Glomerular visceral epithelial cell (primary cell): ENCODE measurements at regions not wholly inside any gene's neighbourhood (a gene's known extent, or its start where the extent isn't known, plus 50 kb on each side); places are given as distances from the start of the nearest gene placed in this dataset.
A peak's percentile ranks its signal among the peaks of the same experiment; 100 is the strongest.

Experiments
- DNase-seq: peaks from one replicate; pipeline ENCODE4 v3.0.0-alpha.2; 2016; ENCODE audit errors: extremely low spot score

GRCh38 chr10:110355141-110355831 lies 50.6 kb upstream of the SMNDC1 start:
- DNase-seq: no peak

DNA sequence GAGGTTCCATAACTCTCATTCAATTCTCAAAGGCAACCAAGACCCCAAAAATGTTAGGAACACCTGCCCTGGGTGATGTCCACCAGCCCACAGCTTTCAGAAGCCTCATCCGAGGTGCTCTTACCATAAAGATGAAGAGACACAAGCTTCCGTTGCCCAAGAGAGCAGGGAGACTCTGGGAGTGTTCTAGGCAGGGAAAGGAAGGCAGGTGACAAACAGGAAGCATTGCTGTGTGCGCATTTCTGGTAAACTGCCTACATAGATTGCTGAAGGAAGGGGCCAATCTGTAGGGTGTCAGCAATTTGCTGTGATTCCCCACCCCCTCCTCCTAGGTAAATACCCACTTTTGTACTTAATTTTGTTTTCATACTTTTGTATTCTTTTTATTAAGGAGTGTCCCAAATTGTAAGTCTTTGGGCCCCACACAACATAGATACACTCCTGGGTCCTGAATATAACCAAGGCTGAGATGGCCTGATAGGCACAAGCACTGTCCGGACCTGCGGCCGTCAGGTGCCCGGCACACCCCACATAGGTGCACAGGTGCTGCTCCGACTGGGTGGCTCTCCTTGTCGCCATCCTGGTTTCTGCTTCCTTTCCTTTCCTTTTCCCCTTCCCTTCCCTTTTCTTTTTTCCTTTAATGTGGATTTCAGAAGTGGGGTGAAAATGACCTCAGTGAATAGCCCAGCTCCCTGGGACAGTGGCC lies 51.4 kb upstream of the SMNDC1 start:
- no peak for DNase-seq

DNA sequence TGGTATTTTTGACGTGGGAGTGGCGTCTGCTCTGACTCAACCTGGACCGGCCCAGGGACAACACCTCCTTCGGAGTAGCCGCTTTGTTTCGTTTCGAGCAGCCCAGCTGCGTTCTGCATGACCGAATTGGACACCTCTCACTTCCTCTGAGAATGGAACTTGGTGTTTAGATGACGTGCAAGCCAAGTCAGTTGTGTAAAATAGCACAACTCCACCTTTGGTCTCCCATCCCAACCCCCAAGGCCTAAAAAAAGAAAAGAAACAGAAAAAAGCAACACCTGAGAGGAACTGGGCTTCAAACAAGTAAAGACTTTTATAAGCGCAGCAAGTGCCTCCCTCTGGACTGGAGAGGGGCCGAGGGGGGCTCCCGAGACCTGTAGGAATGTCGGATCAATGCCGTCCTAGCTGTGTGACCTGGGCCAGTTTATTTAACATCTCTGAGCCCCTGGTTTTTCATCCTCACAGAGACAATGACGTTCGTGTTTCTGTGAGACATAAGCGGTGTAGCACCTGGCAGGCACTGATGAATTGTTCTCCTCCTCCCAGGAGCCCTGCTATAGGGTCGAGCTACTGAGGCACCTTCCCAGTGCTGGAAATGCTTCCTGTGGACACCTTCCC lies 52.0 kb upstream of the SMNDC1 start:
- DNase-seq: peak; percentile 95

GRCh38 chr10:110357252-110357780 lies 52.6 kb upstream of the SMNDC1 start:
- DNase-seq: peak; percentile 77

DNA sequence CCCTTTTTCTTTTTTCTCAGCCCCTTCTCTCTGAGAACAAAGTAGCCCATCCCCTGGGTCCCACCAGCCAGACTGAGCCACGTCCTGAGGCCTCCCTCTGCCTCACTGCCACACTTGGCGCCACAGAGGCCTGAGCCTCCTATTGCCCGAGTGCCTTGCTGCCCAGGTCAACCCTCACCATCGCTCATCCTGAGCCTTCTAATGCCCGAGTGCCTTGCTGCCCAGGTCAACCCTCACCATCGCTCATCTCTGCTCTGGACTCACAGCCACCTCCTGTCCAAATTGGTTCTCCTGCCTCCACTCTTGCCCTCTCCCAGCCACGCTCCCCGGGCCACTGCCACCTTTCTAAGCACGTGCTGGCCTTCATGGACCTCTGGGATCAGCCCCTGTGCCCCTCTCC lies 53.2 kb upstream of the SMNDC1 start:
- DNase-seq: no peak

DNA sequence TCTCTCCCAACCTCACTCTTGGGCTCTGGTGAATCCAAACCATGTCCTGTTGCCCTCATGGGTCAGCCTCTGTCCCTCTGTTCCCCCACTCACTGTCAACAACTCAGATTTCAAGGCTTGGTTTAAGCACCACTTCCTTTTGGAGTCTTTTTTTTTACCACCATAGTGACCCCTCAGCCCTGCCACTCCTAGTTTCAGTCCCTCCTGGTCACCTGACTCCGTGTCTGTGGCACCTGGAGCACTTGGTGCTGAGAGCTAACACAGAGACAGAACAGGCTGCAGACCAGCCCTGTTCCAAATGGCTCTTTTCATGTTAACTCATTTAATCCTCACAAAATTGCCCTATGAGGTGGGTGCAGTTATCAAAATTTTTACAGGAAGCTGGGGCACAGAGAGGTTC lies 53.6 kb upstream of the SMNDC1 start:
- no peak for DNase-seq

DNA sequence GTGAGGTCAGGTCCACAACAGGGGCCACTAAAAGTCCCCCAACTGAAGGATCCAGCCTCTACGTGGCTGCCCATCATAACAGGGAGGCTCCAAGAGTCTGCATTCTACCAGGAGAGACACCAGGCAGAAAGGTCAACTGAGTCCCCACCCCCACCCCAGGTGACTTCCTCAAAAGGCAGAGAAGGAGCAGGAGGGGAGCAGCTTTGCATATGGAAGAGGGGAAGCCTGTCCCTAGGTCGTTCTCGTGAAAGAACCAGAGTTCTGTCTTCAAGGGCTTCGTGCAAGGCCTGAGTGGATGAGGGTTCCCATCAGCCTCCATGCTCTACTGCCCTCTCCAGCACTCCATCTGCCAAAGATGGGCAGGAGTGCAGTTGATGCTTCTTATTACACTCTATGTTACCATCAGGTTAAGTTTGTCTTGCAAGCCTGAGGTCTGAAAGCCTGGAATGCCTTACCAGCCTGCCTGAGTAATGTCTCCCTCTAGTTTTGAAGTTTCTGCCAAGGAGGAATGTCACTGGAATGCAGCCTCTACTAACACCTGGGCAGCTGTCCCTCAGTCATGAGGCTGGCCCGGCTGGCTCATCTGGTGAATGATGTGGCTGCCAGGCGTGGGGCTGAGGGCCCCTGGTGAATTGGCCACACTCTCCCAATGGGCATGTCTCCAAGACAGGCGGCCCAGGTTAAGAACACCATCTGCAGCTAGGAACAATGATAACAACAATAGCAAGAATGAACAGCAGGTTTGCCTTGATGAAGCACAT lies 54.3 kb upstream of the SMNDC1 start:
- peak; percentile 87 for DNase-seq

DNA sequence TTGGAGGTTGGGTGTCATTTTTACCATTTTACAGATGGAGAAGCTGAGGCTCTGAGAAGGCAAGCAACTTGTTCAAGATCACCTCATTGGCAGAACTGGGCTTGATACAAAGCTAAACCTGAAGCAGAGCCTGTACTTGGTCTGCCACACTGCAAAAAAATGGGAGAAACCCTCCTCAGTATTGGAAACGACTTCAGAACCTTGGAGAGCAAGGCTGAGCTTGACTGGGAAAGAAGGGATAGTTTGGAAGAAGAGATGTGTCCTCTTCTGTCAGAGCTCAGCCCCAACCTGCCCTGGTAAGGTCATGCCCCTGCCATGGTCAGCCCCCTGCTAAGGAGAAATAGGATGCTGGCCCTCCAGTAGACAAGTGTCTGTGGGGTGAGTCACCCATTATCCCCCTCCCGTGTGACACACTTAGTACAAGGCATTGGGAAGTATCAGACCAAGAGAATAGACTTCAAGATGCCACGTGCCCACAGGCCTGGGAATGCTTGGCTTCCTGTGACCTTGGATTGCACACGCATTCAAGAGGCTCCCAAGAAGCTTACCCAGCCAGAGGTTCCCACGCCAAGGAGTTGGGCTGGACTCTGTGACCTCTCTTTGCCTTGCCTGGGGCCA lies 56.2 kb upstream of the SMNDC1 start:
- peak; percentile 63 for DNase-seq

GRCh38 chr10:110361800-110362456 lies 57.2 kb upstream of the SMNDC1 start:
- peak; percentile 66 for DNase-seq

GRCh38 chr10:110363572-110364411 lies 59.1 kb upstream of the SMNDC1 start:
- no peak for DNase-seq

- DNase-seq: no peak
These were observed 59.8 kb upstream of the SMNDC1 start for GRCh38 chr10:110364531-110364937.

GRCh38 chr10:110365356-110366143 lies 60.8 kb upstream of the SMNDC1 start:
- no peak for DNase-seq

GRCh38 chr10:110366635-110367034 lies 61.9 kb upstream of the SMNDC1 start:
- no peak for DNase-seq

DNA sequence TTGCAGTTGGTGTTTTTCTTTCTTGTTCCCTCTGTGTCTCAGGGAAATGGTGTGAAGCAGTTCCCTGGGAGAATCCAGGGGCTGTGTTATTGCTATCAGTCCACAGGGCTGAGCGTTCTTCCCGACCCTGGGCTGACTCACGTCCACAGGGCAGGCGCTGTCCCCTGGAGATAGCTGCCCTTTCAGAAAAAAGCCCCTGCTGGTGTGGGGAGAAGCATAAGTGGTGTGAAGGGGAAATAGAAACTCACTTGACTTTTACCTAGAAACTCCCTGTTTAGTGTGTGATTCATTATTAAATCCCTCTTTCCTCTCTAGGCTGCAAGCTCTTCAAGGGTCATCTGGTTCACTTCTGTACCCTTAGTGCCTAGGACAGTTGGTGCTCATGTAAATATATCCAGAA lies 63.3 kb upstream of the SMNDC1 start:
- DNase-seq: peak; percentile 31

DNA sequence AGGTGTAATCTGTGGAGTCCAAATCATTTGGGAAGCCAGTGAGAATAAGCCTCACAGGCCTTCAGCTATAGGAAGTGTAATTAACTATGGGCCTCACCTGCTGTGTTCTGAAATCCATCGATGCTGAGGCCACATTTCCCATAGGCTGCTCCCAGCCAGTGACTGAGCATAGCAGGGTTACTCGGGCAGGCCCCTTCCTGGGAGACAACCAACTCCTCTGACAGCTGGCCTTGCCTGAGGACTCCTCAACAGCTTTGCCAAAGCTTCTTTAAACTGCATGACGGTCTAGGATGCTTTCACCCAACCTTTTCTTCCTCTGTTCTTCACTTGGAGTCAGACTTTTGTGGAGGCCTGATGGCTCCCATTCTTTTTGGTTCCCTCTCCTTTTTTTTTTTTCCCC lies 63.8 kb upstream of the SMNDC1 start:
- DNase-seq: no peak

- DNase-seq: no peak
These were observed 65.3 kb upstream of the SMNDC1 start for GRCh38 chr10:110370006-110370405.

- DNase-seq: peak; percentile 60
These were observed 67.9 kb upstream of the SMNDC1 start for GRCh38 chr10:110372656-110373055.

GRCh38 chr10:110373059-110373458 lies 68.3 kb upstream of the SMNDC1 start:
- DNase-seq: peak; percentile 59
